ENCODE measurements at regions not wholly inside any gene's neighbourhood (a gene's known extent, or its start where the extent isn't known, plus 50 kb on each side); places are given as distances from the start of the nearest gene placed in this dataset.

DNA sequence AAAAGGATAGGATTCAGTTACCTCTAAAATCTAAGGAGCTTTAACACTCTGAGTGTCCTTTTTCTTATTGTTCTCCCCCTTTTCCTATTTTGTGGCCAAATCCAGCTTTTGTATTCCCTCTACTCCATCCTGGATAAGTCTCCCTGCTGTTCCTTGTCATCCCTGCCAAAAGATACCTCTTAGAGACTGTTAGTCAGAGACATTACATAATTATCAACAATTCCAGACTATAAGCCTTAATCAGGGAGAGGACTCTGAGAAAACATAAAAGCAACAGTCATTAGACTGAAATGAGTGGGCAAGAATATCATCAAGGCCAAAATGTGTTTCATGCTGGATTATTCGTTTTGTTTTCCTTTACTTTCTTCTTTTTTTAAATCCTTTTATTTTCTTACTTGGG, 206.9 kb downstream of the FAM47B start:
- TF ChIP-seq, protein P1, sequence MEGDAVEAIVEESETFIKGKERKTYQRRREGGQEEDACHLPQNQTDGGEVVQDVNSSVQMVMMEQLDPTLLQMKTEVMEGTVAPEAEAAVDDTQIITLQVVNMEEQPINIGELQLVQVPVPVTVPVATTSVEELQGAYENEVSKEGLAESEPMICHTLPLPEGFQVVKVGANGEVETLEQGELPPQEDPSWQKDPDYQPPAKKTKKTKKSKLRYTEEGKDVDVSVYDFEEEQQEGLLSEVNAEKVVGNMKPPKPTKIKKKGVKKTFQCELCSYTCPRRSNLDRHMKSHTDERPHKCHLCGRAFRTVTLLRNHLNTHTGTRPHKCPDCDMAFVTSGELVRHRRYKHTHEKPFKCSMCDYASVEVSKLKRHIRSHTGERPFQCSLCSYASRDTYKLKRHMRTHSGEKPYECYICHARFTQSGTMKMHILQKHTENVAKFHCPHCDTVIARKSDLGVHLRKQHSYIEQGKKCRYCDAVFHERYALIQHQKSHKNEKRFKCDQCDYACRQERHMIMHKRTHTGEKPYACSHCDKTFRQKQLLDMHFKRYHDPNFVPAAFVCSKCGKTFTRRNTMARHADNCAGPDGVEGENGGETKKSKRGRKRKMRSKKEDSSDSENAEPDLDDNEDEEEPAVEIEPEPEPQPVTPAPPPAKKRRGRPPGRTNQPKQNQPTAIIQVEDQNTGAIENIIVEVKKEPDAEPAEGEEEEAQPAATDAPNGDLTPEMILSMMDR (IDR thresholded peaks at IDR 0.05), result no peak
- Histone ChIP-seq H3K9me3 (no peaks in the 10 kb centered on the region), H3K27me3 (no peaks in the 10 kb centered on the region), H3K4me3 (no peak overlapping the region), H3K36me3 (no peaks in the 10 kb centered on the region), H3K27ac (no peak overlapping the region), H3K4me1 (no peaks in the 10 kb centered on the region)
- intact Hi-C loops (cut with DNase I), result no loop called here
- no peak for DNase-seq (ENCODE audit: low spot score in 2 of 2)

DNA sequence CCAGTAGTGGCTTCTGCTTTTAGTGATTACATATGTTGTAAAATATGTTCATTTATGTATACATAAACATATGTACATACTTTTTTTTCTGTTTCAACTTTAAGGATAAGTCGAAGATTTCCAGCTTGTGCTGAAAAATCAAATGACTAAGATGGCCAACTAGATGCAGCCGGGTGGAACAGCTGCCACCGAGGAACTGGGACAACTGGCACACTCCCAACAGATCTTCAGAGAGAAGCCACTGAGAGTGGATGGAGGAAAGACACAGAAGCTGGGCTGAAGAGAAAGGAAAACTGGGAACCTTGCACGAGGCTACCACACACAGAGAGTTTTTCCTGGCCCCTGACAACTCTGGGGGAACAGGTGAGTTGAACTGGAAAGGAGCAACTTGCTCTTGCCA, 207.5 kb downstream of the FAM47B start:
- TF ChIP-seq, protein P1 (IDR thresholded peaks at IDR 0.05), result no peak
- intact Hi-C loops (cut with DNase I), result no loop called here
- no peaks in the 10 kb centered on the region for H3K36me3 ChIP-seq

DNA sequence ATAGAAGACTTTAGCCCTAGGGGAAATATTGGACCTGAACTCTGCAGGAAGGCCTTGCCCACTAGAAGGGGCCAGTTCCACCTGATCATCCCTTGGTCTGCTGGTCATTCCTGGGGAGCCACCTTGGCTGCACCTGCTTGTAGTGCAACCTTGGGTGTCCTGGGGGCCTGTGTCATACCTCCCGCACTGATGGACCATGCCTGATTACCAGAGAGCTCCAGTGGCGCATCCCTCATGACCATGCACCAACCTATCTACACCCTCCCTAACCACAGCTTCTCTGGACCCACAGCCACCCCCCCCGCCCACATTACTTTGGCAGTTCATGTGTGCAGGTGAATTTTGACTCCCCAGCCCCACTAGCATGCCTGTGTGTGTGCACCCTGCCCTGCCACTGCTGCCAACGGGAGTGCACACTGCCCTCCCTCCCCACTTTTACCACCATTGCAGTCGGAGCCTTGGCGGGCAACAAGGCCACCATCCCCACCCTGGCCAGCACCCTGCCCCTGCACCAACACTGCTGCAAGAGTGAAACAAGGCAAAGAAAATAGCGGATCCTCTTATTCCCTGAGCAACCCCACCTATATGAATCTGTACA, 208.1 kb downstream of the FAM47B start:
- Histone ChIP-seq H3K27ac (no peak overlapping the region), H3K27me3 (no peaks in the 10 kb centered on the region), H3K4me3 (no peak overlapping the region), H3K4me1 (no peaks in the 10 kb centered on the region), H3K9me3 (no peaks in the 10 kb centered on the region), H3K36me3 (no peaks in the 10 kb centered on the region)
- no peak for DNase-seq (ENCODE audit: low spot score in 2 of 2)
- intact Hi-C loops (cut with DNase I), result no loop called here
- TF ChIP-seq, protein P1 (IDR thresholded peaks at IDR 0.05), result no peak

More for the DNA sequence above, 207.5 kb downstream of the FAM47B start:
- no peaks in the 10 kb centered on the region for H3K4me1 ChIP-seq
- H3K27me3 ChIP-seq, result no peaks in the 10 kb centered on the region
- no peaks in the 10 kb centered on the region for H3K9me3 ChIP-seq
- DNase-seq (ENCODE audit: low spot score in 2 of 2), result no peak
- no peak overlapping the region for H3K4me3 ChIP-seq
- no peak overlapping the region for H3K27ac ChIP-seq

DNA sequence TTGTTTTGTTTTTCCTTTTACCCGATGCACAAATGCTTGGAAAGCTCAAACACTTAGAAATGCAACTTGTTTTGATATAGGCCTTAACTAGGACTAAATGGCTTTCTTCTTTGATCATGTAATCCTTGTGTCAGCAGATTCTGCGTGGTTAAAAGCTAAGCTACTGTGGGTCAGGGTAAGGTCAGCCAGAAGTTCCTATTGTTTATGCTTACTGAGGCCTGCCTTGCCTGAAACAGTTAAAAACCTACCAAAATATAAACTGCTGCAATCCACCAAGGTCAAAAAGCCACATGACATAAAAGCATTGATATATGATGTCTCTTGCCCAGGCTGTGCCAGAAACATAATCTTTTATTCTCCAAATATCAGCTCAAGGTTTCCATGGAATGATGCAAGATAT, 223.4 kb downstream of the FAM47B start:
- Histone ChIP-seq H3K9me3 (no peaks in the 10 kb centered on the region), H3K27ac (no peak overlapping the region), H3K27me3 (no peaks in the 10 kb centered on the region), H3K36me3 (no peaks in the 10 kb centered on the region), H3K4me1 (no peaks in the 10 kb centered on the region), H3K4me3 (no peak overlapping the region)
- intact Hi-C loops (cut with DNase I), result no loop called here
- TF ChIP-seq, protein P1 (IDR thresholded peaks at IDR 0.05), result no peak
- no peak for DNase-seq (ENCODE audit: low spot score in 2 of 2)

All from ascending aorta (tissue), 2 donors.